NCI-H1436 (cell line): ENCODE measurements at regions not wholly inside any gene's neighbourhood (a gene's known extent, or its start where the extent isn't known, plus 50 kb on each side); places are given as distances from the start of the nearest gene placed in this dataset.

Experiments used
- DNase-seq: peaks from one replicate; lab custom pipeline; 2025; lab: John Stamatoyannopoulos, UW

GRCh38 chr17:52228823-52229222 is 70.3 kb upstream of the CA10 start:
- no peak for DNase-seq

DNA sequence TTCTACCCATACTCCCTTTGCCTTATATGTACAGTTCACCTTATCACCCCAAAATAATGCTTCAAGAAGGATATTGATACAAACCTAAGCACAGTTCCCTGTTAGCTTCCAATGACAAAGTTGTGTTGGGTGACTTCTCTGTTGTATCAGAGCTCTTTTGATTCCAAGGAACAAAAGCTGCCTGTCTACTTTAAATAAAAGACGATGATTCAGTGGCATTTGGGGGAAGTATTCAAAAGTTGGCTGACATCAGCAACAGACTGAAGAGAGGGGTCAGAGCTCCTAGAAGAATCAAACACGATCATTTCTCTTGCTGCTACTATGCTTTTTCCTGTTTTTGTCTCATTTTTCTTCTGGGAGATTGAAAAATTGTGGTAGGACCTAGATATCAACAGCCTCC is 69.4 kb upstream of the CA10 start:
- no peak for DNase-seq

GRCh38 chr17:52213451-52213850 is 54.9 kb upstream of the CA10 start:
- DNase-seq: no peak

DNA sequence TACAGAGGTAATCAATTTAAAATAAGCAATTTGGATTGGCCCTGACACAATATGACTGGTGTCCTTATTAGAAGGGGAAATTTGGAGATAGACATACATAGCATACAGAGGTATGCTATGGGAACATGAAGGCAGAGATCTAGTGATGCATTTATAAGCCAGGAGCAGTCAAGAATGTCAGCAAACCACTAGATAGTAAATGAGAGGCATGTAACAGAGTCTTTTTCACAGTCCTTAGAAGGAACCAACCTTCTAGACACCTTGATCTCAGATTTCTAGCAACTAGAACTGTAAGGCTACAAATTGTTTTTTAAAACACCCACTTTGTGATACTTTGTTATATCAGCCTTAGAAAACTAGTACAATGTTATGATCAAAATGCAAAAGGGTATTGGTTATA is 54.3 kb upstream of the CA10 start:
- DNase-seq: no peak

- DNase-seq: no peak
These were observed 51.0 kb upstream of the CA10 start for GRCh38 chr17:52209507-52209906.
